ES-I3 (cell line): ENCODE measurements at regions not wholly inside any gene's neighbourhood (a gene's known extent, or its start where the extent isn't known, plus 50 kb on each side); places are given as distances from the start of the nearest gene placed in this dataset.

Experiments used
- H3K36me3 ChIP-seq: 2 replicates; pipeline ENCODE4 v1.6.1; 2013; ENCODE audit warnings: mild to moderate bottlenecking, low read length, control low read depth, moderate library complexity; ENCODE audit not compliant: insufficient read depth
- H3K4me1 ChIP-seq: 2 replicates; pipeline ENCODE4 v1.6.1; 2013; ENCODE audit warnings: mild to moderate bottlenecking, control low read depth, low read length; ENCODE audit not compliant: insufficient read depth
- H3K9ac ChIP-seq: 2 replicates; pipeline ENCODE4 v1.6.1; 2013; ENCODE audit warnings: low read depth, mild to moderate bottlenecking, low read length, moderate library complexity
- H3K9me3 ChIP-seq: 2 replicates; pipeline ENCODE4 v1.6.1; 2013; ENCODE audit warnings: mild to moderate bottlenecking, low read length, moderate library complexity; ENCODE audit not compliant: control insufficient read depth, insufficient read depth

DNA sequence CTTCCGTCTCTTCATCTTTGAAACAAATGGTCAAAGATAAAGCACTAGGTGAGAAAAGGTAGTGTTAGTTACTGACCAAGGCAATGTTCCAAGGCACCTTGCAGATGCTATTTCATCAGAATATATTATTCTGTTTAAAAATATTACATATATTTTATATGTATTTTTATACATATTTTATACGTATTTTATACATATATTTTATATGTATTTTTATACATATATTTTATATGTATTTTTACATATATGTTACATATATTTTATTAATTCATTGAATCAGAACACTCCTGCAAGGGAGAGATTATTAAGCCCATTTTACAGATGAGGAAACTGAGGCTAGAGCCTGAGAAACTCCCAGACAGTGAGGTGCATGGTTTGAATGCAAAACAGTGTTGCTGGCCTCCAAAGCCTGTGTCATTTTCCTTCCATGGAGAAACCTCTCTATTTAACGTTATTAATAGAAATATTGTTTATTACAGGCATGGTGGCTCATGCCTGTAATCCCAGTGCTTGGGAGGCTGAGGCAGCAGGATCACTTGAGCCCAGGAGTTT, 120.6 kb upstream of the CD82 start:
- Histone ChIP-seq H3K4me1 (peaks cover 20% of the 10 kb centered on the region), H3K9ac (no peak overlapping the region), H3K9me3 (no peaks in the 10 kb centered on the region; the same call in 1 of the 2 replicates), H3K36me3 (no peaks in the 10 kb centered on the region)

DNA sequence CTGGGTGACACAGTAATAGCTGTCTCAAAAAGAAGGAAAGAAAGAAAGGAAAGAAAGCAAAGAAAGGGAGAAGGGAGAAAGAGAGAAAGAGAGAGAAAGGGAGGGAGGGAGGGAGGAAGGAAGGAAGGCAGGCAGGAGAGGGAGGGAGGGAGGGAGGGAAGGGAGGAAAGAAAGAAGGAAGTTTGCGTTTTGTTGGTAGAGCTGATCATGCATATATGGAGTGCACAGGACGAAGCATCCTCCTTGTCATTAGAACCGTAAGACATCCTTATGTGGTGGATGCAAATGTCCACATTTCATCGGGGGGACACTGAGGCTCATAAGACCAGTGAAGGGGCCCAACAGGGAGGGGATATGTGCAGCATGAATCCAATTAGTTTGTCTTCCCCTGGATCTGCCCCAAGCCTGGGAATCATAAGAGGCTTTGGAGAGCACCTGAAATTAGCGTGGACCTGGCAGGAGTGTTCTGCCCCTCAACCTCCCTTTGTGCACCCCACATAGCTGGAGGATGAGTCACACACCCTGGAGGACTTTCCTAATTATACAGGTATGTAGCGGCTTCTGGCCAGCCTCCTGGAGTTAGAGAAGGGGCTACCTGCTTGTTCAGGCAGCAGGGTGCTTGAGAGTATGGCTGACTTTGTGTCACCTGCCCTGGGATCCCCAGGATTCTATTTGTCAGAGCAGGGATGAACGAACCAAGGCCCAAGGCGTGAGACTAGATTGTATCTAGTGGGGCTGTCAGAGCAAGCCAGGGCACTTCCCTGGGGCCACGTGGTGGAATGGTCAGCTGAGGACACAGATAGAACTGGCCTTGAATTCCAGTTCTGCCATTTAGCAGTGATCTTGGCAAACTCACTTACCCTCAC, 119.7 kb upstream of the CD82 start:
- H3K9ac ChIP-seq = no peak overlapping the region
- H3K9me3 ChIP-seq = no peaks in the 10 kb centered on the region; the same call in 1 of the 2 replicates
- peaks cover 20% of the 10 kb centered on the region for H3K4me1 ChIP-seq
- no peaks in the 10 kb centered on the region for H3K36me3 ChIP-seq

DNA sequence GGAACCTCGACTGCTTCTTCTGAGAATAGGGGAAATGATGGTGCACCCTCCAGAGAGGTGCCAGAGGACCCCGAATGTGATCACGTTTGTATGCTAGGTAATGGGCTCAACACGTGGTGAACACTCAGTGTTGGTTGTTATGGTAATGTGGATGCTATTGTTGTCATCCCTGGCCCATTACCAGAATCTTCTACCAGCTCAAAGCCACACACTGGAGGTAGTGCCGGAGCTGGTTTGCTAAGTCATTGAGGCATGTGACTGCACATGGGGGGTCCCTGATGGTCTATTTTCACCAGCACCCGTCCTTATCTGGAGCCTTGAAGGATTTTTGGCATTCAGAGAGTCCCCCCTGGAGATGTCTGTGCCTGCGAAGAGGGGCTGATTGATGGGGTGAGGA, 119.1 kb upstream of the CD82 start:
- H3K36me3 ChIP-seq = no peaks in the 10 kb centered on the region
- H3K9ac ChIP-seq = no peak overlapping the region
- no peaks in the 10 kb centered on the region; the same call in 1 of the 2 replicates for H3K9me3 ChIP-seq
- peaks cover 20% of the 10 kb centered on the region for H3K4me1 ChIP-seq

GRCh38 chr11:44446996-44447771, 118.3 kb upstream of the CD82 start:
- Histone ChIP-seq H3K9ac (no peak overlapping the region), H3K9me3 (no peaks in the 10 kb centered on the region; the same call in 1 of the 2 replicates), H3K36me3 (no peaks in the 10 kb centered on the region), H3K4me1 (peaks cover 20% of the 10 kb centered on the region)

GRCh38 chr11:44450295-44450932, 115.0 kb upstream of the CD82 start:
- no peaks in the 10 kb centered on the region for H3K9me3 ChIP-seq

GRCh38 chr11:44451706-44452105, 113.8 kb upstream of the CD82 start:
- Histone ChIP-seq H3K4me1 (peaks cover 5% of the 10 kb centered on the region; the same call in 1 of the 2 replicates), H3K9me3 (no peaks in the 10 kb centered on the region), H3K9ac (no peak overlapping the region), H3K36me3 (no peaks in the 10 kb centered on the region)

More at GRCh38 chr11:44450295-44450932, 115.0 kb upstream of the CD82 start:
- Histone ChIP-seq H3K9ac (no peak overlapping the region), H3K4me1 (peaks cover 14% of the 10 kb centered on the region; the same call in 1 of the 2 replicates), H3K36me3 (no peaks in the 10 kb centered on the region)

GRCh38 chr11:44452827-44453572, 112.5 kb upstream of the CD82 start:
- Histone ChIP-seq H3K4me1 (peaks cover 4% of the 10 kb centered on the region; the same call in 1 of the 2 replicates), H3K9ac (no peak overlapping the region), H3K36me3 (no peaks in the 10 kb centered on the region), H3K9me3 (no peaks in the 10 kb centered on the region)

- Histone ChIP-seq H3K9ac (no peak overlapping the region), H3K9me3 (no peaks in the 10 kb centered on the region), H3K36me3 (no peaks in the 10 kb centered on the region), H3K4me1 (no peaks in the 10 kb centered on the region; the same call in 1 of the 2 replicates)
Observed at GRCh38 chr11:44453871-44454270, 111.6 kb upstream of the CD82 start.

- Histone ChIP-seq H3K4me1 (no peaks in the 10 kb centered on the region; the same call in 1 of the 2 replicates), H3K9me3 (no peaks in the 10 kb centered on the region), H3K9ac (no peak overlapping the region), H3K36me3 (no peaks in the 10 kb centered on the region)
Observed at GRCh38 chr11:44454666-44455065, 110.8 kb upstream of the CD82 start.

GRCh38 chr11:44456544-44457300, 108.7 kb upstream of the CD82 start:
- H3K4me1 ChIP-seq = no peaks in the 10 kb centered on the region; the same call in 1 of the 2 replicates
- no peak overlapping the region for H3K9ac ChIP-seq
- no peaks in the 10 kb centered on the region for H3K36me3 ChIP-seq
- H3K9me3 ChIP-seq = no peaks in the 10 kb centered on the region

GRCh38 chr11:44457862-44458261, 107.6 kb upstream of the CD82 start:
- H3K36me3 ChIP-seq = no peaks in the 10 kb centered on the region
- H3K4me1 ChIP-seq = no peaks in the 10 kb centered on the region; the same call in 1 of the 2 replicates
- no peaks in the 10 kb centered on the region for H3K9me3 ChIP-seq
- no peak overlapping the region for H3K9ac ChIP-seq

GRCh38 chr11:44463751-44464150, 101.7 kb upstream of the CD82 start:
- H3K36me3 ChIP-seq = no peaks in the 10 kb centered on the region
- H3K4me1 ChIP-seq = peaks cover 7% of the 10 kb centered on the region; the same call in 1 of the 2 replicates
- H3K9ac ChIP-seq = no peak overlapping the region
- 0 out of 2 replicates have a peak, but pooled peaks cover 5% of the 10 kb centered on the region for H3K9me3 ChIP-seq

DNA sequence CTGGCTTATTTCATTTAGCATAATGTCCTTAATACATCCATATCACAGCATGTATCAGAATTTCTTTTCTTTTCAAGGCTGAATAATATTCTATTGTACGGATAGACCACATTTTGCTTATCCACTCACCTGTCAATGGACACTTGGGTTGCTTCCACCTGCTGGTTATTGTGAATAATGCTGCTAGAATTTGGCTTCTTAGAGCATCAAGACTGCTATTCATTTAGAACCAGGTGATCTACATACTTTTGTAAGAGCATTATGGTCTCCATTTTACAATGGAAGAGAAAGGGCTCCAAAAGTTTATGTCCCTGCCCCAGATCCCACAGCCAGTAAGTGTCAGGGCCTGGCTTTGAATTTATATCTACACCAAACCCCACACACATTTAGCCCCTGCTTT, 100.7 kb upstream of the CD82 start:
- Histone ChIP-seq H3K9ac (no peak overlapping the region), H3K4me1 (peaks cover 7% of the 10 kb centered on the region; the same call in 1 of the 2 replicates), H3K9me3 (0 out of 2 replicates have a peak, but pooled peaks cover 5% of the 10 kb centered on the region), H3K36me3 (no peaks in the 10 kb centered on the region)
